VCaP (cell line): ENCODE measurements at regions not wholly inside any gene's neighbourhood (a gene's known extent, or its start where the extent isn't known, plus 50 kb on each side); places are given as distances from the start of the nearest gene placed in this dataset.
"Not testable (repeated sequence)": the region's sequence is repeated elsewhere in the genome, so short reads cannot be mapped to it uniquely, and the experiment has no call there.

Experiments
- H3K27ac ChIP-seq: fragments of 450-650 bp; 2 replicates; pipeline ENCODE4 v1.5.1; 2017
- TF ChIP-seq, protein P1 (sequence below): fragments of 450-650 bp; conservative IDR thresholded peaks from 2 replicates; pipeline ENCODE4 v1.5.1; 2017; ENCODE audit warnings: mild to moderate bottlenecking, moderate library complexity

DNA sequence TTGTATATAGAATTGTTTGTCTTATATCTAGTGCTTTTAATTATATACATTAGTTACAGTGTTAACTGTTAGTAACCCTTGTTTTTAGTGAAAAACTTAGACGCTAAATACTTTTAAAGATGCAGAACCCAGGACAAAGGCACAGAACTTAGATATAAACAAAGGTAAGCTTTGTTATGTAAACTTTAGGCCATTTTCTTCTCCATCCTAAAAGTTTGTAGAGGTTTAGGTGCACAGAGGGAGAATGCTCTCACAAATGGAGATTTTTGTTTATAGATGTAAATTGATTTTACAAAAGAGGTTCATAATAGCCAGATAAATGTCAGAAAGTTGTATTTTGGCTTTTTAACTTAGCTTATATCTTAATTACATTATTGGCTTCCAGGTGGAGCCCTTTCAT is 490.5 kb upstream of the LRRC7 start:
- TF ChIP-seq, protein P1, sequence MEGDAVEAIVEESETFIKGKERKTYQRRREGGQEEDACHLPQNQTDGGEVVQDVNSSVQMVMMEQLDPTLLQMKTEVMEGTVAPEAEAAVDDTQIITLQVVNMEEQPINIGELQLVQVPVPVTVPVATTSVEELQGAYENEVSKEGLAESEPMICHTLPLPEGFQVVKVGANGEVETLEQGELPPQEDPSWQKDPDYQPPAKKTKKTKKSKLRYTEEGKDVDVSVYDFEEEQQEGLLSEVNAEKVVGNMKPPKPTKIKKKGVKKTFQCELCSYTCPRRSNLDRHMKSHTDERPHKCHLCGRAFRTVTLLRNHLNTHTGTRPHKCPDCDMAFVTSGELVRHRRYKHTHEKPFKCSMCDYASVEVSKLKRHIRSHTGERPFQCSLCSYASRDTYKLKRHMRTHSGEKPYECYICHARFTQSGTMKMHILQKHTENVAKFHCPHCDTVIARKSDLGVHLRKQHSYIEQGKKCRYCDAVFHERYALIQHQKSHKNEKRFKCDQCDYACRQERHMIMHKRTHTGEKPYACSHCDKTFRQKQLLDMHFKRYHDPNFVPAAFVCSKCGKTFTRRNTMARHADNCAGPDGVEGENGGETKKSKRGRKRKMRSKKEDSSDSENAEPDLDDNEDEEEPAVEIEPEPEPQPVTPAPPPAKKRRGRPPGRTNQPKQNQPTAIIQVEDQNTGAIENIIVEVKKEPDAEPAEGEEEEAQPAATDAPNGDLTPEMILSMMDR = no peak
- H3K27ac ChIP-seq = no peak overlapping the region

DNA sequence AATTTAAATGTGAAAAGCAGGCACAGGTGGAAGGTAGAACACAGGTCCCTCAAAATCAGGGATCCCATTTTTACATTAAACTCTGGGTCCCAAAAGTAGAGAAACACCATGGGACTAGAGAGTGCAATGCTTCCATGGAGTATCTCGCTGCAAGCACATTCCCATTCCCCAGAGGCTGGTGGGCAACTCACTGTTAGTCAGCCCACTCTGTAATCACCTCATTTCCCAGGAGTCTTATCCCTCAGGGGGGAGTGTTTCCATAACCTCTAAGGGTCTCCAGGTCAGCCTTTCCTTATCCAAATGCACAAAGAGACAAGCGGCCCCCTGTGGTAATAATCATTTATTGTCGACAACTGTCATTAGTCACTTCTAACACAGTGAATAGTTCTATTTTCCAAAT is 490.1 kb upstream of the LRRC7 start:
- TF ChIP-seq, protein P1 = no peak
- H3K27ac ChIP-seq = no peak overlapping the region

DNA sequence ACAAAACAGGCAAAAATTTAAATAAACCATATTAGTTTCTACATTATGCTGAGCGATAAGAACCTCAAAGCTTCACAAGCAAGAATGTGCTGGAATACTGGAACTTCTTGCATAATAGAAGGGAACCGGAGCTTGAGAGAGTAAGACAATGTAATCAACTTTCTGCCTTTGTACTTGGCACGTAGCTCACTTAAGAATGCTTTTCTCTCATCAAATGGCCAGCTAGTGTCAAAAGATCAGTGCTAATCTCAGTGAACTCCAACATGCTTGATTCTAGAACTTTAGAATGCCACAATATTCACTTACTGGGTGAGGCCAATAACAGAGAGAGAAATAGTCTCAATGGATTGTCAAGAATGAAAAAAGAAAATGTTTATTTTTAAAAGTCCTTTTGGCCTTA is 486.1 kb upstream of the LRRC7 start:
- TF ChIP-seq, protein P1 = no peak
- H3K27ac ChIP-seq = no peak overlapping the region

DNA sequence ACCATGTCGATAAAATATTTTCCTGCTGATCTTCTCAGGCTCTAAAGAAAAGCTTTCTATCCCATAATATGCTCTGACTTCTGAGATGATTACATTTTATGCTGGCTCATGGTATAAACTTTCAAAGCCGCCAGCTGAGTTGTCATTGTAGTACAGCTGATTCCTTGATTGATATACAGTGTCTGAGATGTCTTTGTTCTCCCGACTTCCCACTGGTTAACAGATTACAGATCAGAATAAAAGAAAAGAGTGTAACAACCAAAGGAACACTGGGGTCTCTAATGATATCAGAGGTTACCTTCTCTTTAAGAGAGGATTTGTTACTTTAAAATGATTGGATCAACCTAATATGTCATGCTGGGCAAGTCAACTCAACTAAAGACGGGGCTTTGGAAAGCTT is 485.4 kb upstream of the LRRC7 start:
- TF ChIP-seq, protein P1 = no peak
- no peak overlapping the region for H3K27ac ChIP-seq

DNA sequence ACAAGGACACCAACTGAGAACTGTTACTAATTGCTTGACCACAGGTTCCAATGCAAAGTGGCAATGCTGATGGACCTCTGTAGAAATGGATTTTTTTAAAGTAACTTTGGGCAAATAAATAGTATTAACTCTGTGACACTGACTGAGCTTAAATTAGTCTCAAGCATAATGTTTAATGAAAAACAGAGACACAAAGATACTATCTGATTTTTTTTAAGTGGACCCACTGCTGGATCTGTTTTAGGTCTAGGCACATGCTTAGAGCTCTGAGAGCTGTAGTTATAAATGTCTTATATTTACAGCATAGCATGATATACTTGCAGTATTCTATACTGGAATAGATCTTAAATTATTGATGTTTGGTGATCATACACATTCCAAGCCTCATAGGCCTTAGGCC is 481.6 kb upstream of the LRRC7 start:
- TF ChIP-seq, protein P1 = no peak
- H3K27ac ChIP-seq = no peak overlapping the region

DNA sequence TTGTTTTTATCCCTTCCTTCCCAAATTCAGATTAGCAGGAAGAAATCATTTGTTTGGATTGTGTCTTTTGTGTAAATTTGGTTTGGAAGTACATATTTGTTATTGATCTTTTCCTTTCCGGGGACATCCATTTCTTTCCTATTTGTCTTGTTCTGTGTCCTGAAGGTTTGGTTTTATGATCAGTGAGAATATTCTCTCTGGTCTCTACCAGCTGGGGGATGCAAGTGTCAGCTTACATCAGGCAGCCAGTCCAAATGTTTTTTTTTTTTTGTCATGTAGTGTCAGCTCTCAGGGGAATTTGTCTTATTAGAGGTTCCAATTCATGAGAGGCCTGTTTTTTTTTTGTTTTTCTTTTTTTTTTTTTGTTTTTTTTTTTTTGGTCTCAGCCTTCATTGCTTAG is 479.2 kb upstream of the LRRC7 start:
- TF ChIP-seq, protein P1 = no peak
- peak overlapping the region; percentile 57 for H3K27ac ChIP-seq

DNA sequence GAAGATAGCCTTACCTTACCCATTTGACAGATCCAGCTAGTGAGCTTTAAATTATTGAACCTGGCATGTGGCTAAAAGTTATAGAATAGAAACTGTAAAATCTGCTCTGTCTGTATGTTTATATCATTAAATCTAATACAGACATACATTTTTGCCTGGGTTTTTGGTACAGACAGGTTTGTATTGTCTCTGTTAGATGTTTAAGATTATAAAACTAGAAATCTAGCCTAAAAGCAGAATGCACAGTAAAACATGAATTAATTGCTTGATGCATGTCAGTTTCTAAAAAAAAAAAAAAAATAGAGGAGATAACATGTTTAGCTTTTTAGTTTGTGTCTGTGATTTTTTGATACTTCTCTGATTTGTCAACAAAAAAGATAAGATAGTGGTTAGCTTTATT is 477.6 kb upstream of the LRRC7 start:
- TF ChIP-seq, protein P1 = no peak
- peak overlapping the region; percentile 57; the same call in 1 of the 2 replicates for H3K27ac ChIP-seq

DNA sequence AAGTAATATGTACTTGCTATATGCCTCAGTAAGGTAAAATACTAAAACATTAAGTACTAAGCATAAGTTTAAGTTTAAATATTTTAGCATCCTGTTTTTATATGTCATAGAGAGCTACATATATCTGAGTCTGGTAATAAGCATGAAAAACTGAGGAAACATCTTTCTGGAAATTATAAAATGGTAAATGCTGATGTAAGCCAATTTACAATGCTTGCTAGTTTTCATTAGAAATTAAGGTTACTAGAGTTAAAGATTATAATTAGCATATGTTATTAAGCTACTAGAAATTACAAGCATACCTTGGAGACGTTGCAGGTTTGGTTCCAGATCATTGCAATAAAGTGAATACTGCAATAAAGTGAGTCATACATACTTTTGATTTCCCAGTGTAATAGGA is 477.0 kb upstream of the LRRC7 start:
- H3K27ac ChIP-seq = no peak overlapping the region
- TF ChIP-seq, protein P1 = no peak

DNA sequence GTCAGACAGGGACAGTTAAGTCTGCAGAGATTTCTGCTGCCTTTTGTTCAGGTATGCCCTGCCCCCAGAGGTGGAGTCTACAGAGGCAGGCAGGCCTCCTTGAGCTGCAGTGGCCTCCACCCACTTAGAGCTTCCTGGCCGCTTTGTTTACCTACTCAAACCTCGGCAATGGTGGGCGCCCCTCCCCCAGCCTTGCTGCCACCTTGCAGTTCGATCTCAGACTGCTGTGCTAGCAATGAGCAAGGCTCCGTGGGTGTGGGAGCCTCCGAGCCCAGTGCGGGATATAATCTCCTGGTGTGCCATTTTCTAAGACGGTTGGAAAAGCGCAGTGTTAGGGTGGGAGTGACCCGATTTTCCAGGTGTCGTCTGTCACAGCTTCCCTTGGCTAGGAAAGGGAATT is 465.7 kb upstream of the LRRC7 start:
- H3K27ac ChIP-seq = not testable (repeated sequence)
